Kidney (tissue), 13 donors: ENCODE measurements at regions not wholly inside any gene's neighbourhood (a gene's known extent, or its start where the extent isn't known, plus 50 kb on each side); places are given as distances from the start of the nearest gene placed in this dataset.

ENCODE experiments used
- DNase-seq, 5 donors: peaks; one replicate each; pipeline ENCODE4 v3.0.0-alpha.2; 2013 to 2020
- FAIRE-seq: peaks from 2 replicates; lab custom pipeline; 2012; peaks lifted over from hg19 to GRCh38; lab: Jason Lieb, UNC
- H3K27ac ChIP-seq, 2 donors: one replicate each; pipeline ENCODE4 v1.7.0; 2013; ENCODE audit warnings: low read depth in 2 of 2, low read length in 2 of 2, inconsistent platforms in 1 of 2
- H3K27me3 ChIP-seq: one replicate; pipeline ENCODE4 v1.7.1; 2013; ENCODE audit warnings: low read length, inconsistent platforms; ENCODE audit not compliant: control insufficient read depth, insufficient read depth
- H3K36me3 ChIP-seq, 3 donors: one replicate each; pipeline versions ENCODE4 v1.7.0 to v1.7.1; 2013; ENCODE audit warnings: low read length in 3 of 3, control low read depth in 1 of 3, inconsistent platforms in 1 of 3; ENCODE audit not compliant: insufficient read depth in 3 of 3, control insufficient read depth in 2 of 3
- H3K4me1 ChIP-seq, 3 donors: one replicate each; pipeline versions ENCODE4 v1.7.0 to v1.7.1; 2013; ENCODE audit warnings: low read length in 3 of 3, inconsistent platforms in 1 of 3, low read depth in 1 of 3; ENCODE audit not compliant: control insufficient read depth in 2 of 3, insufficient read depth in 2 of 3
- H3K4me3 ChIP-seq, 3 donors: one replicate each; pipeline versions ENCODE4 v1.7.0 to v1.8.1; 2013; ENCODE audit warnings: low read length in 3 of 3, control low read depth in 1 of 3, inconsistent platforms in 1 of 3
- H3K9ac ChIP-seq, 3 donors: one replicate each; pipeline versions ENCODE4 v1.7.0 to v1.7.1; 2013; ENCODE audit warnings: low read length in 3 of 3, control low read depth in 1 of 3, inconsistent platforms in 1 of 3
- H3K9me3 ChIP-seq, 3 donors: one replicate each; pipeline versions ENCODE4 v1.7.0 to v1.7.1; 2013; ENCODE audit warnings: low read length in 3 of 3, control low read depth in 1 of 3, inconsistent platforms in 1 of 3; ENCODE audit not compliant: control insufficient read depth in 2 of 3, insufficient read depth in 1 of 3
- CTCF ChIP-seq: IDR thresholded peaks from 3 replicates; pipeline ENCODE4 v1.5.1; 2012; ENCODE audit warnings: mild to moderate bottlenecking, moderate library complexity, borderline replicate concordance; ENCODE audit not compliant: insufficient read depth; ENCODE audit errors: extremely low read depth
- intact Hi-C: fragments of 100-400 bp; cut with DNase I; formaldehyde crosslinking; loops from one replicate; pipeline ENCODE4 v1.11.1; 2022
- donor health status: control.
- donor health status: control.
- donor health status: control.
- donor health status: control.
- donor health status: control.
- donor health status: DM: yes; HTN: yes; CAD: no.
- donor health status: Normal renal cell carcinoma (clear cell type).

GRCh38 chr15:38702178-38702912, 137.7 kb upstream of the RASGRP1 start:
- no peak for TF ChIP-seq CTCF
- Histone ChIP-seq H3K36me3 (no peaks in the 10 kb centered on the region), H3K9me3 (no peaks in the 10 kb centered on the region), H3K4me1 (peaks cover 7 to 20% (median 11%) of the 10 kb centered on the region in 3 donors), H3K27ac (peak overlapping the region; percentile 13 to 67), H3K4me3 (peak overlapping the region in 1 of 3 donors; percentile 7), H3K9ac (no peak overlapping the region), H3K27me3 (no peaks in the 10 kb centered on the region)
- DNase-seq (peak in 4 of 5 donors; percentile 27 to 80 (median 65)), FAIRE-seq (peak; percentile 53)
- intact Hi-C loops: loop anchor here (10.0 kb wide), 1 partner anchor 882 kb away; the partner anchor contains the start of gene THBS1

GRCh38 chr15:38705436-38706219, 141.0 kb upstream of the RASGRP1 start:
- intact Hi-C loops: loop anchor here (10.0 kb wide), 1 partner anchor 879 kb away; the partner anchor contains the start of gene THBS1
- Histone ChIP-seq H3K27me3 (no peaks in the 10 kb centered on the region), H3K27ac (peak overlapping the region in 1 of 2 donors; percentile 8), H3K4me3 (peak overlapping the region in 1 of 3 donors; percentile 20), H3K9ac (peak overlapping the region in 1 of 3 donors; percentile 4), H3K4me1 (peaks cover 7 to 20% (median 12%) of the 10 kb centered on the region in 3 donors), H3K9me3 (no peaks in the 10 kb centered on the region), H3K36me3 (no peaks in the 10 kb centered on the region)
- DNase-seq (peak in 3 of 5 donors; percentile 35 to 76 (median 51)), FAIRE-seq (no peak)
- TF ChIP-seq CTCF: no peak

- intact Hi-C loops: loop anchor here (10.0 kb wide), 1 partner anchor 878 kb away; the partner anchor contains the start of gene THBS1
- no peak for FAIRE-seq
- no peak for TF ChIP-seq CTCF
- Histone ChIP-seq H3K36me3 (no peaks in the 10 kb centered on the region), H3K27ac (no peak overlapping the region), H3K9me3 (no peaks in the 10 kb centered on the region), H3K4me1 (peaks cover 7 to 16% (median 10%) of the 10 kb centered on the region in 3 donors), H3K4me3 (no peak overlapping the region), H3K9ac (no peak overlapping the region), H3K27me3 (no peaks in the 10 kb centered on the region)
- DNase-seq: no peak
Measured at GRCh38 chr15:38706956-38707355, 142.3 kb upstream of the RASGRP1 start.
